Heart right ventricle (tissue), 16 donors: ENCODE measurements at regions not wholly inside any gene's neighbourhood (a gene's known extent, or its start where the extent isn't known, plus 50 kb on each side); places are given as distances from the start of the nearest gene placed in this dataset.

Experiments used
- ATAC-seq, 8 donors: fragments of 200-7000 bp; cut with Tn5 transposase; one replicate each; pipeline ENCODE4 v1.9.1; 2020; ENCODE audit warnings: mild to moderate bottlenecking in 8 of 8, moderate library complexity in 8 of 8, moderate number of reproducible peaks in 1 of 8
- DNase-seq, 2 donors: peaks; one replicate each; pipeline ENCODE4 v3.0.0-alpha.2; 2020
- H3K27ac ChIP-seq, 10 donors: fragments of 200-600 bp; sonication (generic) in 2 of 10; one replicate each; pipeline versions ENCODE4 v1.5.0 to v1.8.0; 2020 to 2022; ENCODE audit warnings: mild to moderate bottlenecking in 3 of 10
- H3K27me3 ChIP-seq, 7 donors: fragments of 200-600 bp; one replicate each; pipeline ENCODE4 v1.8.0; 2021 to 2022; ENCODE audit warnings: mild to moderate bottlenecking in 2 of 7
- H3K36me3 ChIP-seq, 9 donors: fragments of 200-600 bp; sonication (generic) in 1 of 9; one replicate each; pipeline versions ENCODE4 v1.5.0 to v1.8.0; 2020 to 2022; ENCODE audit warnings: mild to moderate bottlenecking in 2 of 9
- H3K4me1 ChIP-seq, 9 donors: fragments of 200-600 bp; sonication (generic) in 1 of 9; one replicate each; pipeline versions ENCODE4 v1.5.0 to v1.8.0; 2020 to 2022; ENCODE audit warnings: mild to moderate bottlenecking in 4 of 9
- H3K4me3 ChIP-seq, 10 donors: fragments of 200-600 bp; sonication (generic) in 2 of 10; one replicate each; pipeline versions ENCODE4 v1.5.0 to v1.8.0; 2020 to 2022; ENCODE audit warnings: mild to moderate bottlenecking in 7 of 10, moderate library complexity in 2 of 10
- H3K9me3 ChIP-seq, 11 donors: fragments of 200-600 bp in 10 of 11; sonication (generic) in 2 of 11; one replicate each; pipeline versions ENCODE4 v1.5.0 to v1.8.0; 2013 to 2022; ENCODE audit warnings: mild to moderate bottlenecking in 2 of 11, control low read depth in 1 of 11, moderate library complexity in 1 of 11
- CTCF ChIP-seq, 9 donors: fragments of 200-600 bp; sonication (generic) in 2 of 9; IDR thresholded peaks; one replicate each; pipeline versions ENCODE4 v1.5.0 to v1.8.0; 2021 to 2022; ENCODE audit warnings: antibody characterized with exemption in 9 of 9, mild to moderate bottlenecking in 5 of 9, moderate library complexity in 1 of 9
- WGBS, 2 donors: extraction: QIAGEN DNeasy Blood & Tissue Kit; methylation state at CpG; one replicate each; pipeline ENCODE4 v1.1.7; 2013; ENCODE audit warnings: inconsistent platforms in 1 of 2; 5-methylcytosine and 5-hydroxymethylcytosine counted together
- intact Hi-C, 10 donors: fragments of 100-400 bp; cut with DNase I; formaldehyde crosslinking; loops; one replicate each; pipeline versions ENCODE4 v1.11.1 to v1.14.2; 2022
- donor health status: Arrhythmogenic right ventricular cardiomyopathy.
- donor health status: ischemic (EF 13 %, LVEDD 7.1; RV severe dilation, severe dysfunction).
- donor health status: healthy with polysubstance abuse.
- donor health status: DM: no; HTN: yes; CAD: no.
- donor health status: DM: no; HTN: no; CAD: no.
- donor health status: ischemic (EF 25% LVEDD 6.9; RV normal size, moderate dysfunction).
- donor health status: ischemic (EF 25% LVEDD 5.7; RV mildly dilated, moderate dysfunction).
- donor health status: healthy.
- donor health status: DM: yes; HTN: yes; CAD: no.
- donor health status: Ischemic cardiomyopathy.
- donor health status: ischemic (EF 35%, LVEDD 5.7; RV mildly dilated, moderate dysfunction).
- donor health status: nonischemic (EF 11% LVEDD 7.7; RV severe dilation, severe dysfunction).
- donor health status: DM: yes; HTN: yes; CAD: no.
- donor health status: PGD.
- donor health status: ischemic (EF 29% LVEDD 5.4; RV normal size, mild dysfunction).
- donor health status: nonischemic (EF 23%, LVEDD 6.1; RV moderate dilation, normal function).

GRCh38 chr2:133885847-133886246 lies 317.6 kb upstream of the NCKAP5 start:
- peaks cover 0 to 16% (median 10%) of the 10 kb centered on the region in 9 donors for H3K4me1 ChIP-seq
- intact Hi-C loops, result loop anchor here (2.0 to 10.0 kb wide), 16 partner anchors 199 to 1009 kb away; partner anchors contain the start of gene MGAT5 (in 3 of the 10)
- WGBS, 2 donors, result 51 to 57% methylated on average over 5 of the region's 5 CpGs
- H3K4me3 ChIP-seq, result no peak overlapping the region
- no peaks in the 10 kb centered on the region for H3K36me3 ChIP-seq
- H3K27ac ChIP-seq, result no peak overlapping the region
- TF ChIP-seq CTCF (IDR thresholded peaks at IDR 0.05), result no peak
- no peaks in the 10 kb centered on the region for H3K9me3 ChIP-seq
- H3K27me3 ChIP-seq, result peaks cover 0 to 8% (median 0%) of the 10 kb centered on the region in 7 donors
- ATAC-seq (peak in 1 of 8 donors; percentile 18), DNase-seq (no peak)

GRCh38 chr2:133886735-133887675 lies 318.7 kb upstream of the NCKAP5 start:
- intact Hi-C loops, result loop anchor here (2.0 to 10.0 kb wide), 16 partner anchors 198 to 1008 kb away; partner anchors contain the start of gene MGAT5 (in 3 of the 10)
- H3K27ac ChIP-seq, result no peak overlapping the region
- no peaks in the 10 kb centered on the region for H3K36me3 ChIP-seq
- H3K4me3 ChIP-seq, result no peak overlapping the region
- DNase-seq (peak; percentile 51 to 68), ATAC-seq (peak; percentile 57 to 89 (median 80))
- H3K9me3 ChIP-seq, result no peaks in the 10 kb centered on the region
- H3K27me3 ChIP-seq, result peaks cover 0 to 5% (median 0%) of the 10 kb centered on the region in 7 donors
- peak; percentile 29 to 74 (median 62) for TF ChIP-seq CTCF (IDR thresholded peaks at IDR 0.05)
- 34 to 36% methylated on average over 19 of the region's 19 CpGs for WGBS, 2 donors
- H3K4me1 ChIP-seq, result peaks cover 0 to 16% (median 10%) of the 10 kb centered on the region in 9 donors

- DNase-seq, result no peak
- no peaks in the 10 kb centered on the region for H3K36me3 ChIP-seq
- TF ChIP-seq CTCF (IDR thresholded peaks at IDR 0.05), result no peak
- H3K4me1 ChIP-seq, result peaks cover 0 to 16% (median 10%) of the 10 kb centered on the region in 9 donors
- 76 to 82% methylated on average over 4 of the region's 4 CpGs for WGBS, 2 donors
- H3K27me3 ChIP-seq, result peaks cover 0 to 5% (median 0%) of the 10 kb centered on the region in 7 donors
- H3K4me3 ChIP-seq, result no peak overlapping the region
- H3K9me3 ChIP-seq, result no peaks in the 10 kb centered on the region
- H3K27ac ChIP-seq, result no peak overlapping the region
- intact Hi-C loops, result loop anchor here (2.0 to 10.0 kb wide), 16 partner anchors 197 to 1007 kb away; partner anchors contain the start of gene MGAT5 (in 3 of the 10)
- ATAC-seq, result no peak
Measured at GRCh38 chr2:133887676-133888040, 319.4 kb upstream of the NCKAP5 start.

GRCh38 chr2:133888107-133888506 lies 319.8 kb upstream of the NCKAP5 start:
- TF ChIP-seq CTCF (IDR thresholded peaks at IDR 0.05), result no peak
- Histone ChIP-seq H3K36me3 (no peaks in the 10 kb centered on the region), H3K9me3 (no peaks in the 10 kb centered on the region), H3K4me3 (no peak overlapping the region), H3K4me1 (peaks cover 0 to 16% (median 10%) of the 10 kb centered on the region in 9 donors), H3K27me3 (peaks cover 0 to 5% (median 0%) of the 10 kb centered on the region in 7 donors), H3K27ac (no peak overlapping the region)
- no peak for DNase-seq
- no peak for ATAC-seq
- intact Hi-C loops, result loop anchor here (5.0 to 10.0 kb wide), 15 partner anchors 197 to 1007 kb away; partner anchors contain the start of gene MGAT5 (in 3 of the 10)
- WGBS, 2 donors, result 93 to 97% methylated on average over 8 of the region's 8 CpGs
